NCI-H146 treated with DMSO at 0.1 percent for 48 hours (cell line): ENCODE measurements at regions not wholly inside any gene's neighbourhood (a gene's known extent, or its start where the extent isn't known, plus 50 kb on each side); places are given as distances from the start of the nearest gene placed in this dataset.
"Not testable (repeated sequence)": the region's sequence is repeated elsewhere in the genome, so short reads cannot be mapped to it uniquely, and the experiment has no call there.

Source experiments
- DNase-seq: peaks from one replicate; lab custom pipeline; 2025; ENCODE audit not compliant: unreplicated experiment; lab: John Stamatoyannopoulos, UW

- peak; percentile 23 for DNase-seq
These were observed 497.0 kb downstream of the DTWD2 start for GRCh38 chr5:118491351-118491750.

GRCh38 chr5:118486647-118487225, 501.6 kb downstream of the DTWD2 start:
- no peak for DNase-seq

GRCh38 chr5:118479285-118479684, 509.1 kb downstream of the DTWD2 start:
- no peak for DNase-seq

GRCh38 chr5:118478852-118479251, 509.5 kb downstream of the DTWD2 start:
- no peak for DNase-seq

GRCh38 chr5:118468085-118468484, 520.3 kb downstream of the DTWD2 start:
- no peak for DNase-seq

- DNase-seq, result no peak
These were observed 521.2 kb downstream of the DTWD2 start for GRCh38 chr5:118467103-118467502.

GRCh38 chr5:118466418-118466817, 521.9 kb downstream of the DTWD2 start:
- no peak for DNase-seq

- DNase-seq, result not testable (repeated sequence)
These were observed 526.1 kb downstream of the DTWD2 start for GRCh38 chr5:118462276-118462675.

GRCh38 chr5:118461436-118461835, 526.9 kb downstream of the DTWD2 start:
- DNase-seq, result no peak

- no peak for DNase-seq
These were observed 528.9 kb downstream of the DTWD2 start for GRCh38 chr5:118459490-118459889.

- DNase-seq, result no peak
These were observed 532.3 kb downstream of the DTWD2 start for GRCh38 chr5:118456085-118456484.

- no peak for DNase-seq
These were observed 536.6 kb downstream of the DTWD2 start for GRCh38 chr5:118451697-118452247.

GRCh38 chr5:118450554-118451332, 537.6 kb downstream of the DTWD2 start:
- no peak for DNase-seq

GRCh38 chr5:118447350-118447749, 541.0 kb downstream of the DTWD2 start:
- no peak for DNase-seq

GRCh38 chr5:118441956-118442355, 546.4 kb downstream of the DTWD2 start:
- DNase-seq, result no peak

- DNase-seq, result no peak
These were observed 547.3 kb downstream of the DTWD2 start for GRCh38 chr5:118441034-118441433.

- DNase-seq, result no peak
These were observed 547.9 kb downstream of the DTWD2 start for GRCh38 chr5:118440496-118440895.

GRCh38 chr5:118439831-118440230, 548.5 kb downstream of the DTWD2 start:
- DNase-seq, result no peak

- DNase-seq, result no peak
These were observed 553.2 kb downstream of the DTWD2 start for GRCh38 chr5:118435131-118435530.

- DNase-seq, result no peak
These were observed 553.8 kb downstream of the DTWD2 start for GRCh38 chr5:118434522-118434921.

- DNase-seq, result no peak
These were observed 558.3 kb downstream of the DTWD2 start for GRCh38 chr5:118430076-118430475.

- DNase-seq, result no peak
These were observed 580.4 kb downstream of the DTWD2 start for GRCh38 chr5:118407958-118408357.
